GM18907 (cell line): ENCODE measurements at regions not wholly inside any gene's neighbourhood (a gene's known extent, or its start where the extent isn't known, plus 50 kb on each side); places are given as distances from the start of the nearest gene placed in this dataset.
"Not testable (repeated sequence)": the region's sequence is repeated elsewhere in the genome, so short reads cannot be mapped to it uniquely, and the experiment has no call there.

Experiments
- ATAC-seq: cut with Tn5 transposase; IDR thresholded peaks from one replicate; pipeline ENCODE4 v1.9.1; 2021; ENCODE audit warnings: mild to moderate bottlenecking, moderate library complexity; ENCODE audit not compliant: unreplicated experiment

- no peak for ATAC-seq
Measured at GRCh38 chr21:15422783-15423182, 307.0 kb upstream of the USP25 start.

GRCh38 chr21:15423676-15424445 is 305.9 kb upstream of the USP25 start:
- no peak for ATAC-seq

- no peak for ATAC-seq
Measured at GRCh38 chr21:15425049-15425448, 304.7 kb upstream of the USP25 start.

- ATAC-seq = no peak
Measured at GRCh38 chr21:15430023-15430422, 299.8 kb upstream of the USP25 start.

- no peak for ATAC-seq
Measured at GRCh38 chr21:15430577-15430976, 299.2 kb upstream of the USP25 start.

GRCh38 chr21:15431053-15431452 is 298.7 kb upstream of the USP25 start:
- ATAC-seq = no peak

GRCh38 chr21:15433091-15433490 is 296.7 kb upstream of the USP25 start:
- no peak for ATAC-seq

GRCh38 chr21:15434163-15434905 is 295.4 kb upstream of the USP25 start:
- no peak for ATAC-seq

- ATAC-seq = no peak
Measured at GRCh38 chr21:15436031-15436430, 293.8 kb upstream of the USP25 start.

- ATAC-seq = peak; percentile 84
Measured at GRCh38 chr21:15437883-15438282, 291.9 kb upstream of the USP25 start.

GRCh38 chr21:15439726-15440125 is 290.1 kb upstream of the USP25 start:
- no peak for ATAC-seq

GRCh38 chr21:15441060-15441493 is 288.7 kb upstream of the USP25 start:
- ATAC-seq = no peak

GRCh38 chr21:15441992-15442391 is 287.8 kb upstream of the USP25 start:
- ATAC-seq = no peak

- ATAC-seq = no peak
Measured at GRCh38 chr21:15442743-15443469, 286.9 kb upstream of the USP25 start.

GRCh38 chr21:15443740-15444117 is 286.1 kb upstream of the USP25 start:
- ATAC-seq = no peak

- no peak for ATAC-seq
Measured at GRCh38 chr21:15444118-15444960, 285.4 kb upstream of the USP25 start.

- ATAC-seq = peak; percentile 86
Measured at GRCh38 chr21:15445327-15445726, 284.5 kb upstream of the USP25 start.

- ATAC-seq = no peak
Measured at GRCh38 chr21:15446223-15446622, 283.6 kb upstream of the USP25 start.

- ATAC-seq = no peak
Measured at GRCh38 chr21:15449556-15449955, 280.2 kb upstream of the USP25 start.

- ATAC-seq = no peak
Measured at GRCh38 chr21:15453261-15453660, 276.5 kb upstream of the USP25 start.

GRCh38 chr21:15453785-15454184 is 276.0 kb upstream of the USP25 start:
- ATAC-seq = not testable (repeated sequence)
